ENCODE measurements at regions not wholly inside any gene's neighbourhood (a gene's known extent, or its start where the extent isn't known, plus 50 kb on each side); places are given as distances from the start of the nearest gene placed in this dataset.

- DNase-seq (ENCODE audit: low read depth in 2 of 2) = no peak
- H3K36me3 ChIP-seq (ENCODE audit: control insufficient read depth, insufficient read depth, low read length) = no peaks in the 10 kb centered on the region
- TF ChIP-seq EZH2 (IDR thresholded peaks at IDR 0.05; ENCODE audit: low read length, missing control alignments) = no peak
- TF ChIP-seq CTCF (conservative IDR thresholded peaks at IDR 0.05 in 1 of 2, IDR thresholded peaks at IDR 0.05 in 1 of 2; ENCODE audit: low read depth in 1 of 2, low read length in 2 of 2) = no peak
- H3K27ac ChIP-seq (ENCODE audit: insufficient read depth, low read length) = no peak overlapping the region
- H3K27me3 ChIP-seq (ENCODE audit: control insufficient read depth, insufficient read depth, low read length) = no peaks in the 10 kb centered on the region
- H3K4me1 ChIP-seq (ENCODE audit: control insufficient read depth, extremely low read depth, insufficient read depth, low read length) = no peaks in the 10 kb centered on the region
- no peak overlapping the region for H3K4me3 ChIP-seq (replicated peaks in 1 of 4; ENCODE audit: control extremely low read depth in 1 of 4, insufficient read depth in 1 of 4, low read depth in 3 of 4, low read length in 4 of 4)
- H2AFZ ChIP-seq (ENCODE audit: low read length) = no peak overlapping the region
- H3K9ac ChIP-seq (ENCODE audit: insufficient read depth, low read length) = no peak overlapping the region
- H4K20me1 ChIP-seq (ENCODE audit: control insufficient read depth, extremely low read depth, insufficient read depth, low read length) = no peaks in the 10 kb centered on the region
- no peaks in the 10 kb centered on the region for H3K9me3 ChIP-seq (ENCODE audit: control insufficient read depth, insufficient read depth, low read depth, low read length)
- no peak overlapping the region for H3K4me2 ChIP-seq (ENCODE audit: extremely low read depth, insufficient read depth, low read length)
- H3K79me2 ChIP-seq (ENCODE audit: control insufficient read depth, insufficient read depth, low read length) = no peaks in the 10 kb centered on the region
Observed at GRCh38 chr3:134710313-134710680, 59.5 kb upstream of the KY start.

- Histone ChIP-seq H3K36me3 (ENCODE audit: control insufficient read depth, insufficient read depth, low read length) (no peaks in the 10 kb centered on the region), H3K4me3 (replicated peaks in 1 of 4; ENCODE audit: control extremely low read depth in 1 of 4, insufficient read depth in 1 of 4, low read depth in 3 of 4, low read length in 4 of 4) (no peak overlapping the region), H3K9ac (ENCODE audit: insufficient read depth, low read length) (no peak overlapping the region), H3K4me2 (ENCODE audit: extremely low read depth, insufficient read depth, low read length) (no peak overlapping the region), H3K27ac (ENCODE audit: insufficient read depth, low read length) (no peak overlapping the region), H3K79me2 (ENCODE audit: control insufficient read depth, insufficient read depth, low read length) (no peaks in the 10 kb centered on the region), H4K20me1 (ENCODE audit: control insufficient read depth, extremely low read depth, insufficient read depth, low read length) (no peaks in the 10 kb centered on the region), H3K27me3 (ENCODE audit: control insufficient read depth, insufficient read depth, low read length) (no peaks in the 10 kb centered on the region), H2AFZ (ENCODE audit: low read length) (no peak overlapping the region), H3K9me3 (ENCODE audit: control insufficient read depth, insufficient read depth, low read depth, low read length) (no peaks in the 10 kb centered on the region), H3K4me1 (ENCODE audit: control insufficient read depth, extremely low read depth, insufficient read depth, low read length) (no peaks in the 10 kb centered on the region)
- peak in 1 of 2 donors; percentile 29 for DNase-seq (ENCODE audit: low read depth in 2 of 2)
- TF ChIP-seq EZH2 (IDR thresholded peaks at IDR 0.05; ENCODE audit: low read length, missing control alignments) (no peak), CTCF (conservative IDR thresholded peaks at IDR 0.05 in 1 of 2, IDR thresholded peaks at IDR 0.05 in 1 of 2; ENCODE audit: low read depth in 1 of 2, low read length in 2 of 2) (no peak)
Observed at GRCh38 chr3:134711284-134711683, 60.5 kb upstream of the KY start.

- no peaks in the 10 kb centered on the region for H3K4me1 ChIP-seq (ENCODE audit: control insufficient read depth, extremely low read depth, insufficient read depth, low read length)
- H3K79me2 ChIP-seq (ENCODE audit: control insufficient read depth, insufficient read depth, low read length) = no peaks in the 10 kb centered on the region
- no peak for DNase-seq (ENCODE audit: low read depth in 2 of 2)
- H2AFZ ChIP-seq (ENCODE audit: low read length) = no peak overlapping the region
- H3K9ac ChIP-seq (ENCODE audit: insufficient read depth, low read length) = no peak overlapping the region
- no peaks in the 10 kb centered on the region for H3K9me3 ChIP-seq (ENCODE audit: control insufficient read depth, insufficient read depth, low read depth, low read length)
- H3K4me2 ChIP-seq (ENCODE audit: extremely low read depth, insufficient read depth, low read length) = no peak overlapping the region
- H3K27ac ChIP-seq (ENCODE audit: insufficient read depth, low read length) = no peak overlapping the region
- no peak overlapping the region for H3K4me3 ChIP-seq (replicated peaks in 1 of 4; ENCODE audit: control extremely low read depth in 1 of 4, insufficient read depth in 1 of 4, low read depth in 3 of 4, low read length in 4 of 4)
- H3K36me3 ChIP-seq (ENCODE audit: control insufficient read depth, insufficient read depth, low read length) = no peaks in the 10 kb centered on the region
- no peaks in the 10 kb centered on the region for H4K20me1 ChIP-seq (ENCODE audit: control insufficient read depth, extremely low read depth, insufficient read depth, low read length)
- no peak for TF ChIP-seq EZH2 (IDR thresholded peaks at IDR 0.05; ENCODE audit: low read length, missing control alignments)
- no peak for TF ChIP-seq CTCF (conservative IDR thresholded peaks at IDR 0.05 in 1 of 2, IDR thresholded peaks at IDR 0.05 in 1 of 2; ENCODE audit: low read depth in 1 of 2, low read length in 2 of 2)
- no peaks in the 10 kb centered on the region for H3K27me3 ChIP-seq (ENCODE audit: control insufficient read depth, insufficient read depth, low read length)
Observed at GRCh38 chr3:134713671-134714070, 62.8 kb upstream of the KY start.

Measured in fibroblast of lung (primary cell).